ENCODE measurements at regions not wholly inside any gene's neighbourhood (a gene's known extent, or its start where the extent isn't known, plus 50 kb on each side); places are given as distances from the start of the nearest gene placed in this dataset.

GRCh38 chr1:234977875-234978396 lies 150.7 kb downstream of the TOMM20 start:
- H3K27me3 ChIP-seq (ENCODE audit: control insufficient read depth in 2 of 2, insufficient read depth in 2 of 2, low read length in 2 of 2): no peaks in the 10 kb centered on the region
- in situ Hi-C loops (cut with MboI) (no loop called here), intact Hi-C loops (cut with micrococcal nuclease) (loop anchor here (5.0 kb wide), 3 partner anchors 104 to 481 kb away; no protein-coding TSS in a partner anchor)
- no peak overlapping the region for H3K4me3 ChIP-seq
- H4K20me1 ChIP-seq (replicated peaks; ENCODE audit: control insufficient read depth, insufficient read depth, low read length): no peaks in the 10 kb centered on the region
- H3K4me2 ChIP-seq (ENCODE audit: insufficient read depth, low read length): no peak overlapping the region
- no peak overlapping the region for H2AFZ ChIP-seq (ENCODE audit: low read depth, low read length)
- H3K9me3 ChIP-seq (replicated peaks; ENCODE audit: control insufficient read depth, insufficient read depth, low read depth, low read length): no peaks in the 10 kb centered on the region
- BruUV-seq (replicated peaks): no TSS peak
- FAIRE-seq (no peak), ATAC-seq (no peak), DNase-seq (ENCODE audit: extremely low read depth in 1 of 4, low spot score in 3 of 4) (no peak)
- H3K36me3 ChIP-seq (ENCODE audit: control insufficient read depth, insufficient read depth, low read length): no peaks in the 10 kb centered on the region
- POLR2A ChIA-PET: interaction anchor here (1.5 kb wide), 1 partner anchor 15 kb away, joined by 7 read pairs; no protein-coding TSS in a partner anchor
- no peak for TF ChIP-seq POLR2G (IDR thresholded peaks at IDR 0.05; ENCODE audit: low read depth, low read length)
- TF ChIP-seq, protein P1, sequence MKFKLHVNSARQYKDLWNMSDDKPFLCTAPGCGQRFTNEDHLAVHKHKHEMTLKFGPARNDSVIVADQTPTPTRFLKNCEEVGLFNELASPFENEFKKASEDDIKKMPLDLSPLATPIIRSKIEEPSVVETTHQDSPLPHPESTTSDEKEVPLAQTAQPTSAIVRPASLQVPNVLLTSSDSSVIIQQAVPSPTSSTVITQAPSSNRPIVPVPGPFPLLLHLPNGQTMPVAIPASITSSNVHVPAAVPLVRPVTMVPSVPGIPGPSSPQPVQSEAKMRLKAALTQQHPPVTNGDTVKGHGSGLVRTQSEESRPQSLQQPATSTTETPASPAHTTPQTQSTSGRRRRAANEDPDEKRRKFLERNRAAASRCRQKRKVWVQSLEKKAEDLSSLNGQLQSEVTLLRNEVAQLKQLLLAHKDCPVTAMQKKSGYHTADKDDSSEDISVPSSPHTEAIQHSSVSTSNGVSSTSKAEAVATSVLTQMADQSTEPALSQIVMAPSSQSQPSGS (CRISPR knock-in tag; IDR thresholded peaks at IDR 0.05): no peak
- TF ChIP-seq ZNF431 (CRISPR knock-in tag; IDR thresholded peaks at IDR 0.05): no peak
- peak; percentile 98 for TF ChIP-seq NFIX (CRISPR knock-in tag; IDR thresholded peaks at IDR 0.05; ENCODE audit: low read depth)
- TF ChIP-seq RAD21 (CRISPR knock-in tag; conservative IDR thresholded peaks at IDR 0.05 in 1 of 2, IDR thresholded peaks at IDR 0.05 in 1 of 2): 0 out of 4 replicates have a peak, but pooled peaks of 1 of the 2 experiments have one; percentile 15
- peak; percentile 99 for TF ChIP-seq NFIC (IDR thresholded peaks at IDR 0.05)
- 0 out of 2 replicates have a peak, but pooled peaks have one; percentile 6 for TF ChIP-seq ELF1 (tag; IDR thresholded peaks at IDR 0.05)
- no peaks in the 10 kb centered on the region for H3K79me2 ChIP-seq (ENCODE audit: control insufficient read depth, insufficient read depth, low read length)
- WGBS (ENCODE audit: insufficient coverage, low coverage, missing lambda C conversion rate): 76% methylated on average over 7 of the region's 7 CpGs
- H3K27ac ChIP-seq (ENCODE audit: extremely low read depth, low read depth, low read length): no peak overlapping the region; the same call in 2 of the 3 replicates
- CTCF ChIA-PET (ENCODE audit: low intra/inter-chr PET ratio): no interaction called here
- no peaks in the 10 kb centered on the region for H3K9me1 ChIP-seq (ENCODE audit: control insufficient read depth, insufficient read depth, low read length)
- 0 out of 4 replicates have a peak overlapping the region, but pooled peaks of 1 of the 2 experiments have one; percentile 33 for H3K9ac ChIP-seq (ENCODE audit: insufficient read depth in 1 of 2, low read depth in 2 of 2, low read length in 2 of 2)
- H3K4me1 ChIP-seq (replicated peaks in 1 of 2; ENCODE audit: control insufficient read depth in 2 of 2, insufficient read depth in 2 of 2, low read length in 2 of 2): peaks cover 52 to 92% of the 10 kb centered on the region in 2 experiments

Measured in K562 (cell line).